GM12878 (cell line): ENCODE measurements at regions not wholly inside any gene's neighbourhood (a gene's known extent, or its start where the extent isn't known, plus 50 kb on each side); places are given as distances from the start of the nearest gene placed in this dataset.

Experiments used
- CEBPB ChIP-seq, 2 experiments: fragments of 150-350 bp in 1 of 2; IDR thresholded peaks; 2 replicates each; pipeline ENCODE4 v1.6.1; 2012 to 2014; ENCODE audit warnings: low read depth in 2 of 2, low read length in 2 of 2, borderline replicate concordance in 1 of 2, inconsistent platforms in 1 of 2
- E2F4 ChIP-seq: IDR thresholded peaks from 2 replicates; pipeline ENCODE4 v1.6.1; 2012; ENCODE audit warnings: low read depth, low read length, improper control_type of control experiment
- MAX ChIP-seq: IDR thresholded peaks from 2 replicates; pipeline ENCODE4 v1.6.1; 2012; ENCODE audit warnings: low read depth, low read length, improper control_type of control experiment
- POLR2A ChIP-seq: IDR thresholded peaks from 2 replicates; pipeline ENCODE4 v1.6.1; 2011; ENCODE audit warnings: low read depth, mild to moderate bottlenecking, low read length

GRCh38 chr3:194061421-194062030 lies 74.4 kb upstream of the HES1 start:
- no peak for TF ChIP-seq POLR2A
- TF ChIP-seq CEBPB (IDR thresholded peaks at IDR 0.05; ENCODE audit: borderline replicate concordance in 1 of 2, low read depth in 2 of 2, low read length in 2 of 2) = no peak
- TF ChIP-seq E2F4 = no peak
- TF ChIP-seq MAX = no peak
